Smooth muscle cell (in vitro differentiated cells): ENCODE measurements at regions not wholly inside any gene's neighbourhood (a gene's known extent, or its start where the extent isn't known, plus 50 kb on each side); places are given as distances from the start of the nearest gene placed in this dataset.

Source experiments
- DNase-seq: peaks from one replicate; lab custom pipeline; 2025; ENCODE audit not compliant: unreplicated experiment; lab: John Stamatoyannopoulos, UW
- H2AFZ ChIP-seq: fragments of 200-600 bp; sonication (generic); 2 replicates; pipeline ENCODE4 v1.6.0; 2016; ENCODE audit warnings: antibody characterized with exemption, low read depth, mild to moderate bottlenecking
- H3F3A ChIP-seq: fragments of 200-600 bp; sonication (generic); 2 replicates; pipeline ENCODE4 v1.6.0; 2017; ENCODE audit warnings: antibody characterized with exemption, low read depth
- H3K27ac ChIP-seq: fragments of 200-600 bp; sonication (generic); 2 replicates; pipeline ENCODE4 v1.5.1; 2016; ENCODE audit warnings: low read depth, mild to moderate bottlenecking
- H3K27me3 ChIP-seq: fragments of 200-600 bp; sonication (generic); 2 replicates; pipeline ENCODE4 v1.6.1; 2016; ENCODE audit warnings: low read depth, mild to moderate bottlenecking
- H3K36me3 ChIP-seq: fragments of 200-600 bp; sonication (generic); 2 replicates; pipeline ENCODE4 v1.5.1; 2016; ENCODE audit warnings: low read depth
- H3K4me1 ChIP-seq: fragments of 200-600 bp; sonication (generic); 2 replicates; pipeline ENCODE4 v1.5.1; 2016; ENCODE audit warnings: low read depth
- H3K4me2 ChIP-seq: fragments of 200-600 bp; sonication (generic); 2 replicates; pipeline ENCODE4 v1.6.0; 2016; ENCODE audit warnings: mild to moderate bottlenecking
- H3K4me3 ChIP-seq: fragments of 200-600 bp; sonication (generic); 2 replicates; pipeline ENCODE4 v1.5.1; 2016; ENCODE audit warnings: mild to moderate bottlenecking
- H3K79me2 ChIP-seq: fragments of 200-600 bp; sonication (generic); 2 replicates; pipeline ENCODE4 v1.6.0; 2016; ENCODE audit warnings: low read depth, mild to moderate bottlenecking
- H3K9ac ChIP-seq: fragments of 200-600 bp; sonication (generic); 2 replicates; pipeline ENCODE4 v1.6.0; 2016; ENCODE audit warnings: low read depth
- H3K9me3 ChIP-seq: fragments of 200-600 bp; sonication (generic); replicated peaks from 2 replicates; pipeline ENCODE4 v1.5.1; 2016; ENCODE audit warnings: low read depth
- H4K20me1 ChIP-seq: fragments of 200-600 bp; sonication (generic); 2 replicates; pipeline ENCODE4 v1.6.0; 2016; ENCODE audit warnings: low read depth
- WGBS: methylation state at CpG from one replicate; pipeline ENCODE4 v1.1.7; 2016; ENCODE audit warnings: low lambda C conversion rate; 5-methylcytosine and 5-hydroxymethylcytosine counted together
- TF ChIP-seq, protein P1 (sequence below): fragments of 200-600 bp; sonication (generic); IDR thresholded peaks from 2 replicates; pipeline ENCODE4 v1.5.1; 2017; ENCODE audit warnings: borderline replicate concordance, mild to moderate bottlenecking, antibody characterized with exemption; ENCODE audit not compliant: insufficient read depth, poor library complexity, severe bottlenecking

DNA sequence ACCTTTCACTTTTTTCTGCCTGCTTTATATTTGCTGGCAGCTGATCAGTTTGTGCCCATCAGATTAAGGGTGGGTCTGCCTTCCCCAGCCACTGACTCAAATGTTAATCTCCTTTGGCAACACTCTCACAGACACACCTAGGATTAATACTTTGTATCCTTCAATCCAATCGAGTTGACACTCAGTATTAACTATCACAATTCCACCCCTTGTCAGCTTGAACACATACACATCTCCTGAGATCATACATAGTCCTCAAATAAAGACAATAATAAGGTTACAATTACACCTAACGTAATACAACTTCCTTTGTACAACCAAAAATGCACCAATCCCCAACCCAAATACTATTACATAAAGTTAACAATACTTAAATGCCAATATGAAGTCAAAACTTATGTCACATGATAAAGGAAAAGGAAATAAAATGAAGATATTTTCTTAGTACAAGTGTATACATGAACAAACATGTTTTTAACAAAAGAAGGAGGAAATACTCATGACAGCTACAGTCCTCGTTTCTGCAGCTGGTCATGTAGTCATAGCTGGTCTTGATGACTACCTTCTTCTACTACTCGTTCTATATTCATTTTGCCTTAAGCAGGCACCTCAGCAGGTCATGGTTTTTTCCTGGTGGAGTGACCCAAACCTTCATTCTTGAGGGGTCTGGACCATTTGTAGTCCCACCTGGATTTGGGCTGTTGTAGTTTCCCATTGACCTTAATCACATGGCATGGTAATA is 96.7 kb upstream of the CABCOCO1 start:
- H4K20me1 ChIP-seq = no peaks in the 10 kb centered on the region
- no peak overlapping the region for H3K4me3 ChIP-seq
- H3F3A ChIP-seq = no peaks in the 10 kb centered on the region
- H3K36me3 ChIP-seq = no peaks in the 10 kb centered on the region
- no peak overlapping the region for H2AFZ ChIP-seq
- H3K4me1 ChIP-seq = no peaks in the 10 kb centered on the region
- DNase-seq = no peak
- 78% methylated on average over 4 of the region's 4 CpGs for WGBS
- peaks cover 3% of the 10 kb centered on the region for H3K27me3 ChIP-seq
- no peak overlapping the region for H3K4me2 ChIP-seq
- H3K9ac ChIP-seq = no peak overlapping the region
- no peak overlapping the region for H3K27ac ChIP-seq
- H3K79me2 ChIP-seq = no peaks in the 10 kb centered on the region
- TF ChIP-seq, protein P1, sequence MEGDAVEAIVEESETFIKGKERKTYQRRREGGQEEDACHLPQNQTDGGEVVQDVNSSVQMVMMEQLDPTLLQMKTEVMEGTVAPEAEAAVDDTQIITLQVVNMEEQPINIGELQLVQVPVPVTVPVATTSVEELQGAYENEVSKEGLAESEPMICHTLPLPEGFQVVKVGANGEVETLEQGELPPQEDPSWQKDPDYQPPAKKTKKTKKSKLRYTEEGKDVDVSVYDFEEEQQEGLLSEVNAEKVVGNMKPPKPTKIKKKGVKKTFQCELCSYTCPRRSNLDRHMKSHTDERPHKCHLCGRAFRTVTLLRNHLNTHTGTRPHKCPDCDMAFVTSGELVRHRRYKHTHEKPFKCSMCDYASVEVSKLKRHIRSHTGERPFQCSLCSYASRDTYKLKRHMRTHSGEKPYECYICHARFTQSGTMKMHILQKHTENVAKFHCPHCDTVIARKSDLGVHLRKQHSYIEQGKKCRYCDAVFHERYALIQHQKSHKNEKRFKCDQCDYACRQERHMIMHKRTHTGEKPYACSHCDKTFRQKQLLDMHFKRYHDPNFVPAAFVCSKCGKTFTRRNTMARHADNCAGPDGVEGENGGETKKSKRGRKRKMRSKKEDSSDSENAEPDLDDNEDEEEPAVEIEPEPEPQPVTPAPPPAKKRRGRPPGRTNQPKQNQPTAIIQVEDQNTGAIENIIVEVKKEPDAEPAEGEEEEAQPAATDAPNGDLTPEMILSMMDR = no peak
- no peaks in the 10 kb centered on the region for H3K9me3 ChIP-seq

DNA sequence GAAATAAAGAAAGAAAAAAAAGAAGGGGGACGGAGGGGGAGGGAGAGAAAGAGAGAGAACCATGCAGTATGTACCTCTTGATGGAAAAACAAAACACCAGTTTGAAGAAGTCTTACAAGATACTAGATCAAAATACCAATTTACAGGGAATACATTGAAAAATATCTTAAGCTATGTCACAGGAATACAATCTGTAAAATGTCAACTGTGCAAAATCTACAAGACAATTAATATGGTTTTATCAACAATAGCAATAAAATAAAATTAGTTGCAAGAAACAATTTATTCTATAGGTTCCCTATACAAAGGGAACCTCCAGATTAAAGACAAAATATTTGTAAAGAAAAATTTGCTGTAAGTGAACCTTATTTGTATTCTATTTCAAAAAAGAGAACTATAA is 98.3 kb upstream of the CABCOCO1 start:
- DNase-seq = no peak
- no peak overlapping the region for H3K9ac ChIP-seq
- H3K27me3 ChIP-seq = peaks cover 3% of the 10 kb centered on the region
- H2AFZ ChIP-seq = no peak overlapping the region
- H3K79me2 ChIP-seq = no peaks in the 10 kb centered on the region
- H3K4me2 ChIP-seq = no peak overlapping the region
- no peak overlapping the region for H3K4me3 ChIP-seq
- H3K36me3 ChIP-seq = no peaks in the 10 kb centered on the region
- H3K9me3 ChIP-seq = no peaks in the 10 kb centered on the region
- no peaks in the 10 kb centered on the region for H4K20me1 ChIP-seq
- no peaks in the 10 kb centered on the region for H3K4me1 ChIP-seq
- TF ChIP-seq, protein P1 = no peak
- 81% methylated on average over 1 of the region's 1 CpG for WGBS
- no peaks in the 10 kb centered on the region for H3F3A ChIP-seq
- H3K27ac ChIP-seq = no peak overlapping the region

DNA sequence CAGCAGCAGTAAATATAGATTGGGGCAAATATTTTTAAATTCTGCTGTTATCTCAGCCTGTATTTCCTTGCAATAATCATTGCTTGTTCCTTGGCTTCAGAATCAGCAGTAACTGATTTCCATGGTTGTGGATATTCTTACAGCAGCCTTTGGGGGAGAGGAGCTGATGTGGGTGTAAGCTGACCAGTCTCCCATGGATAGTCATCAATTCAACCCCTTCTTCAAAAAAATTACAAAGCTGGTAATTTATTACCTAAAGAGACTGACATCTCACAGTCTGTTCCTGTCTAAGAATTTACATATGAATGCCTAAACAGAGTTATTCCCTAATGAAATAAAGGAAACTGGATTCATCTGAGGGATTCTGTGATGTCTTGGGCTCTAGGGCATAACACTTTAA is 103.1 kb upstream of the CABCOCO1 start:
- no peaks in the 10 kb centered on the region for H4K20me1 ChIP-seq
- TF ChIP-seq, protein P1 = no peak

DNA sequence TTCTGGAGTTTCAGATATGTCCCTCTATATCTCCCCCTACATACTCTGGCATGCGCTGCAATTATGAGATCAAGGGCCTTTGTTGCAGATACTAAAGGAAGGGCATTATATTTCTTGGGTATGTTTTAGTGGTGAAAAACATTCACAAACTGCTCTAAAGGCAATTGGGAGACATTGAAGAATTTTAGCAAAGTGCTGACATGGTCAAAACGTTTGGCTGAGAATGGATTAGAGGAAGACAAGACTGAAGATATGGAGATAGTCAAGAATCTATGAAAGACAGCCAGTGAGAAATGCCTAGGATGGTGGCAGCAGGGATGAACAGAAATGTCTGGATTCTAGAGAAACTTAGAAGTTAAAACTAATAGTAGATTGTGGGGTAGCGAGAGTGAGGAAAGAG is 104.5 kb upstream of the CABCOCO1 start:
- Histone ChIP-seq H3K27me3 (no peaks in the 10 kb centered on the region), H3F3A (no peaks in the 10 kb centered on the region), H3K9ac (no peak overlapping the region), H3K9me3 (no peaks in the 10 kb centered on the region), H3K4me1 (no peaks in the 10 kb centered on the region), H3K4me2 (no peak overlapping the region), H2AFZ (no peak overlapping the region), H3K27ac (no peak overlapping the region), H4K20me1 (no peaks in the 10 kb centered on the region), H3K36me3 (no peaks in the 10 kb centered on the region), H3K79me2 (no peaks in the 10 kb centered on the region), H3K4me3 (no peak overlapping the region)
- TF ChIP-seq, protein P1 = no peak
- WGBS = 85% methylated on average over 3 of the region's 3 CpGs
- no peak for DNase-seq

More for the DNA sequence above, 103.1 kb upstream of the CABCOCO1 start:
- Histone ChIP-seq H3F3A (no peaks in the 10 kb centered on the region), H3K27me3 (no peaks in the 10 kb centered on the region), H2AFZ (no peak overlapping the region), H3K9me3 (no peaks in the 10 kb centered on the region), H3K4me1 (no peaks in the 10 kb centered on the region), H3K79me2 (no peaks in the 10 kb centered on the region), H3K36me3 (no peaks in the 10 kb centered on the region), H3K4me3 (no peak overlapping the region), H3K27ac (no peak overlapping the region), H3K4me2 (no peak overlapping the region), H3K9ac (no peak overlapping the region)
- DNase-seq = no peak
